ENCODE measurements at regions not wholly inside any gene's neighbourhood (a gene's known extent, or its start where the extent isn't known, plus 50 kb on each side); places are given as distances from the start of the nearest gene placed in this dataset.

DNA sequence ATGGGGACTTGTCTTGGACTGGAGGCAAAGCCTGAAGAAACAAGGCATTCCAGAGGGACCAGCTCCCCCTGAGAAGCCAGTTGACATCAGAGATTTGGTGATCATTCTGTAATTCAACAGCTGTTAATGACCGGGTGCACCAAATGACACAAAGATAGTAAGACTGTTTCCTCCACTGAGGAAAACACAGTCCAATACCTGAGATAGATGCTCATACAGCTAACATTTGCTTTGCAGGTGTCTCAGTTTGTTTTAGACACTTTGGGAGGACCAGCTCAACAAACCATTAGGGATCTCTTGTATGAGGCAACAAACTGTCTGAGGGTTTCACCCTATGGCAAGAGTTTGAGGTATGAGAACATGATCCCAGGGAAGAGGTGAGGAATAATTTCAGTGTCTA, 237.2 kb upstream of the PLET1 start:
- no peaks in the 10 kb centered on the region for H3K36me3 ChIP-seq (ENCODE audit: control insufficient read depth, insufficient read depth, low read length)
- no peaks in the 10 kb centered on the region for H3K27me3 ChIP-seq (ENCODE audit: control insufficient read depth, insufficient read depth, low read length)
- H3K9me3 ChIP-seq (ENCODE audit: control insufficient read depth, low read length): no peaks in the 10 kb centered on the region
- H3K79me2 ChIP-seq: no peaks in the 10 kb centered on the region
- no peak overlapping the region for H3K4me3 ChIP-seq (ENCODE audit: low read depth, low read length)
- TF ChIP-seq, protein P1, sequence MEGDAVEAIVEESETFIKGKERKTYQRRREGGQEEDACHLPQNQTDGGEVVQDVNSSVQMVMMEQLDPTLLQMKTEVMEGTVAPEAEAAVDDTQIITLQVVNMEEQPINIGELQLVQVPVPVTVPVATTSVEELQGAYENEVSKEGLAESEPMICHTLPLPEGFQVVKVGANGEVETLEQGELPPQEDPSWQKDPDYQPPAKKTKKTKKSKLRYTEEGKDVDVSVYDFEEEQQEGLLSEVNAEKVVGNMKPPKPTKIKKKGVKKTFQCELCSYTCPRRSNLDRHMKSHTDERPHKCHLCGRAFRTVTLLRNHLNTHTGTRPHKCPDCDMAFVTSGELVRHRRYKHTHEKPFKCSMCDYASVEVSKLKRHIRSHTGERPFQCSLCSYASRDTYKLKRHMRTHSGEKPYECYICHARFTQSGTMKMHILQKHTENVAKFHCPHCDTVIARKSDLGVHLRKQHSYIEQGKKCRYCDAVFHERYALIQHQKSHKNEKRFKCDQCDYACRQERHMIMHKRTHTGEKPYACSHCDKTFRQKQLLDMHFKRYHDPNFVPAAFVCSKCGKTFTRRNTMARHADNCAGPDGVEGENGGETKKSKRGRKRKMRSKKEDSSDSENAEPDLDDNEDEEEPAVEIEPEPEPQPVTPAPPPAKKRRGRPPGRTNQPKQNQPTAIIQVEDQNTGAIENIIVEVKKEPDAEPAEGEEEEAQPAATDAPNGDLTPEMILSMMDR (IDR thresholded peaks at IDR 0.05): no peak
- H3K9ac ChIP-seq: no peak overlapping the region
- H3K4me1 ChIP-seq: no peaks in the 10 kb centered on the region
- no peak overlapping the region for H3K27ac ChIP-seq
- H2AFZ ChIP-seq: no peak overlapping the region
- H3K4me2 ChIP-seq (ENCODE audit: low read length): no peak overlapping the region

DNA sequence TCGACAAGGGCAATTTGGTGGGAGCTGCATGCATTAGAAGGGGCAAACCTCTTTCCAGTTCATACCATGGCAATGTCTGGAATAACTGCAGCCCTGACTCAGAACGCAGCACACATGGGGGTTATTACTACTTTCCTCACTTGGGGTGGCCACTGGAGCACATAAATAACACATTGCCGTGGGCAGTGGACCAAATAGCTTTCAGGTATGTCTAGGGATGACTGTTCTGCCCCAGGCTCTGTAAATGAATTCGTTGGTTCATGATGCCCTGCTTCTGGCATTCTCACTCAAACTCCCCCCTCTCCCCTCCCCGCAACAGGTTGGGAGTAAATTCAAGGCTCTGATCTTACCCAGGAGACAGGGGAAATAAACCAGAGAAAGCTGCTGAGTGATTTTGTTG, 238.0 kb upstream of the PLET1 start:
- H2AFZ ChIP-seq: no peak overlapping the region
- no peak overlapping the region for H3K27ac ChIP-seq
- H3K36me3 ChIP-seq (ENCODE audit: control insufficient read depth, insufficient read depth, low read length): no peaks in the 10 kb centered on the region
- no peaks in the 10 kb centered on the region for H3K79me2 ChIP-seq
- no peaks in the 10 kb centered on the region for H3K27me3 ChIP-seq (ENCODE audit: control insufficient read depth, insufficient read depth, low read length)
- TF ChIP-seq, protein P1 (IDR thresholded peaks at IDR 0.05): no peak
- no peak overlapping the region for H3K9ac ChIP-seq
- no peak overlapping the region for H3K4me2 ChIP-seq (ENCODE audit: low read length)
- no peaks in the 10 kb centered on the region for H3K9me3 ChIP-seq (ENCODE audit: control insufficient read depth, low read length)
- H3K4me3 ChIP-seq (ENCODE audit: low read depth, low read length): no peak overlapping the region
- H3K4me1 ChIP-seq: no peaks in the 10 kb centered on the region

DNA sequence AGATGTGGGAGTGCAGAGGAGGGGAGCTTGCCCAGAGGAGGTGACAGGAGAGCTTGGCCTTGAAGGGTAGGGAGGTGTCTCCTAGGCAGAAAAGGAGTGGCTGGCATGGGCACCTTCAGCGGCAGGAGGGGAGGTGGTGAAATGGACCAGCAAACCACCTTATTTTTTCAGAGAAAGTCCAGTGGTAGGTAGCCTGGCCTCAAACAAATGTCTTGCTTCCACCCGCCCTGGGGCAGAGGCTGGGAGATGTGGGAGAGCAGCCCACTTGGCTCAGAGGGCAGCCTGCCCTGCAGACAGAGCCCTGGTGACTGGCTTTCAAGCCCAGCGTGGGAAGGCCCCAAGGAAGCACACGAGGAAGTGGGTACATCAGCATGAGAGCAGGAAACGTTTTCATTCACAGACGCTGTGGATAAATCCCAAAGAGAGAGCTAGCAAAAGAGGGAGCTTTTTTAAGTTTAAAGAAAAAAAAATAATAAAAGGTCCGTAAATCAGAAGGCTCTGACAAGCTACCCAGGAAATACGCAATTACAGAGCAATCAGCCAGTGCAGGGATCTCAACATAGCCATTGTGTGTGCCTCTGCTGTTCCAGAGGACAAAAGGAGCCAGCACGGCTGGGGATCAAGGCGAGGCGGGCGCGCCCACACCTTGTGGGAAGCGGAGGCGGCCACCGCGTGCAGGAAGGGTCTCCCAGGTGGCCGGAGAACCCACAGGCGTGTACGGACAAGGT, 238.7 kb upstream of the PLET1 start:
- Histone ChIP-seq H3K9me3 (ENCODE audit: control insufficient read depth, low read length) (no peaks in the 10 kb centered on the region), H2AFZ (no peak overlapping the region), H3K27ac (no peak overlapping the region), H3K79me2 (no peaks in the 10 kb centered on the region), H3K4me2 (ENCODE audit: low read length) (no peak overlapping the region), H3K36me3 (ENCODE audit: control insufficient read depth, insufficient read depth, low read length) (no peaks in the 10 kb centered on the region), H3K9ac (no peak overlapping the region), H3K4me1 (no peaks in the 10 kb centered on the region), H3K4me3 (ENCODE audit: low read depth, low read length) (no peak overlapping the region), H3K27me3 (ENCODE audit: control insufficient read depth, insufficient read depth, low read length) (no peaks in the 10 kb centered on the region)
- TF ChIP-seq, protein P1 (IDR thresholded peaks at IDR 0.05): no peak

DNA sequence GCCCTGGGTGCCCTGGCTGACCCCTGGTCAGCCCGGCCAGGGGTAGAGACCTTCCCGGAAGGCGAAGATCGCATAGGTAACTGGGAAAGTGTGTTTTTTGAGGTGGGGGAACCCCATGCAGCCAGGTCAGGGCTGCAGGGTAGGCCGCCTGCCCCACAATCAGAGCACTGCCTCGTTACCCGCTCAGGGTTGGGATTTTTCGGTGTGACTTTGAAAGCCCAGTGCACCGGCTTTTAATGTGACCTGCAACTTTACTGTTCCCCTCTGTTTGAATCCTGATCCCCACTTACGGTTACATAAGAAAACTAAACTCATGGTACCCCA, 239.2 kb upstream of the PLET1 start:
- H3K4me2 ChIP-seq (ENCODE audit: low read length): no peak overlapping the region
- no peaks in the 10 kb centered on the region for H3K9me3 ChIP-seq (ENCODE audit: control insufficient read depth, low read length)
- TF ChIP-seq, protein P1 (IDR thresholded peaks at IDR 0.05): no peak
- no peak overlapping the region for H2AFZ ChIP-seq
- H3K36me3 ChIP-seq (ENCODE audit: control insufficient read depth, insufficient read depth, low read length): no peaks in the 10 kb centered on the region
- H3K27ac ChIP-seq: no peak overlapping the region
- H3K27me3 ChIP-seq (ENCODE audit: control insufficient read depth, insufficient read depth, low read length): no peaks in the 10 kb centered on the region
- no peak overlapping the region for H3K4me3 ChIP-seq (ENCODE audit: low read depth, low read length)
- H3K9ac ChIP-seq: no peak overlapping the region
- H3K79me2 ChIP-seq: no peaks in the 10 kb centered on the region
- no peaks in the 10 kb centered on the region for H3K4me1 ChIP-seq

DNA sequence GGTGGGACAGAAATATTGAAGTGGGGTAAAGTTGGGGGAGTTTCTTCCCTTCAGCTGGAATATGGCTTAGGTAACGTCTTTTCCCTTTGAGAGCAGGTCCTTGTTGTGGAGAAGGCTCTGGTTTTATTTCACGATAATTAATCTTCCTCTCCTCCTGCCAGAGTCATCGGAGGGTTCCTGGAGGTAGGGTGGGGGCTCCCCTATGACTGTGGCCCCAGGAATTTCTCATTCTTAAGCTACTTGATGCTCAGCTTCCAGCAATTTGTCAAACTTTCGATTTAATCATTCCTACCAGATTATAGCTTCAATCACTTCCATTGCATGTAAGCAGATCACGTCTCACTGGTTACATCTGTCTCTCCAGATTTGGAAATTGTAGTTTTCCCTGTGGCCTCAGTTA, 242.8 kb upstream of the PLET1 start:
- TF ChIP-seq, protein P1 (IDR thresholded peaks at IDR 0.05): no peak
- H3K9me3 ChIP-seq (ENCODE audit: control insufficient read depth, low read length): no peaks in the 10 kb centered on the region
- H2AFZ ChIP-seq: no peak overlapping the region
- H3K36me3 ChIP-seq (ENCODE audit: control insufficient read depth, insufficient read depth, low read length): no peaks in the 10 kb centered on the region
- no peak overlapping the region for H3K4me2 ChIP-seq (ENCODE audit: low read length)
- no peak overlapping the region for H3K4me3 ChIP-seq (ENCODE audit: low read depth, low read length)
- no peaks in the 10 kb centered on the region for H3K4me1 ChIP-seq
- no peaks in the 10 kb centered on the region for H3K79me2 ChIP-seq
- H3K9ac ChIP-seq: no peak overlapping the region
- H3K27ac ChIP-seq: no peak overlapping the region
- no peaks in the 10 kb centered on the region for H3K27me3 ChIP-seq (ENCODE audit: control insufficient read depth, insufficient read depth, low read length)
